ENCODE measurements at regions not wholly inside any gene's neighbourhood (a gene's known extent, or its start where the extent isn't known, plus 50 kb on each side); places are given as distances from the start of the nearest gene placed in this dataset.
A peak's percentile ranks its signal among the peaks of the same experiment; 100 is the strongest.
"Not testable (repeated sequence)": the region's sequence is repeated elsewhere in the genome, so short reads cannot be mapped to it uniquely, and the experiment has no call there.

GRCh38 chr10:25805986-25806385, 128.0 kb upstream of the MYO3A start:
- no peaks in the 10 kb centered on the region for H3K4me1 Mint-ChIP-seq (ENCODE audit: low read depth)
- no peaks in the 10 kb centered on the region for H3K27me3 Mint-ChIP-seq (ENCODE audit: low read depth)
- no peaks in the 10 kb centered on the region for H3K36me3 Mint-ChIP-seq (ENCODE audit: low read depth)
- no peak overlapping the region for H3K27ac Mint-ChIP-seq
- H3K9me3 Mint-ChIP-seq: no peaks in the 10 kb centered on the region
- H3K4me3 Mint-ChIP-seq: no peak overlapping the region

- Mint-ChIP-seq H3K27me3 (ENCODE audit: low read depth) (no peaks in the 10 kb centered on the region), H3K4me1 (ENCODE audit: low read depth) (no peaks in the 10 kb centered on the region), H3K27ac (no peak overlapping the region), H3K9me3 (no peaks in the 10 kb centered on the region), H3K36me3 (ENCODE audit: low read depth) (no peaks in the 10 kb centered on the region), H3K4me3 (no peak overlapping the region)
Observed at GRCh38 chr10:25808372-25808771, 125.7 kb upstream of the MYO3A start.

- Mint-ChIP-seq H3K9me3 (no peaks in the 10 kb centered on the region), H3K4me1 (ENCODE audit: low read depth) (no peaks in the 10 kb centered on the region), H3K27me3 (ENCODE audit: low read depth) (no peaks in the 10 kb centered on the region), H3K4me3 (no peak overlapping the region), H3K36me3 (ENCODE audit: low read depth) (no peaks in the 10 kb centered on the region), H3K27ac (no peak overlapping the region)
Observed at GRCh38 chr10:25811052-25811685, 122.9 kb upstream of the MYO3A start.

- H3K4me1 Mint-ChIP-seq (ENCODE audit: low read depth): no peaks in the 10 kb centered on the region
- no peaks in the 10 kb centered on the region for H3K36me3 Mint-ChIP-seq (ENCODE audit: low read depth)
- H3K9me3 Mint-ChIP-seq: no peaks in the 10 kb centered on the region
- H3K27ac Mint-ChIP-seq: no peak overlapping the region
- no peaks in the 10 kb centered on the region for H3K27me3 Mint-ChIP-seq (ENCODE audit: low read depth)
- H3K4me3 Mint-ChIP-seq: no peak overlapping the region
Observed at GRCh38 chr10:25813511-25813910, 120.5 kb upstream of the MYO3A start.

GRCh38 chr10:25815236-25815635, 118.8 kb upstream of the MYO3A start:
- Mint-ChIP-seq H3K36me3 (ENCODE audit: low read depth) (no peaks in the 10 kb centered on the region), H3K27me3 (ENCODE audit: low read depth) (no peaks in the 10 kb centered on the region), H3K4me3 (no peak overlapping the region), H3K27ac (no peak overlapping the region), H3K4me1 (ENCODE audit: low read depth) (no peaks in the 10 kb centered on the region), H3K9me3 (no peaks in the 10 kb centered on the region)

GRCh38 chr10:25815999-25816768, 117.8 kb upstream of the MYO3A start:
- Mint-ChIP-seq H3K36me3 (ENCODE audit: low read depth) (no peaks in the 10 kb centered on the region), H3K9me3 (no peaks in the 10 kb centered on the region)

GRCh38 chr10:25817200-25817599, 116.8 kb upstream of the MYO3A start:
- no peaks in the 10 kb centered on the region for H3K9me3 Mint-ChIP-seq
- no peak overlapping the region for H3K4me3 Mint-ChIP-seq
- no peaks in the 10 kb centered on the region for H3K36me3 Mint-ChIP-seq (ENCODE audit: low read depth)
- H3K4me1 Mint-ChIP-seq (ENCODE audit: low read depth): peaks cover 2% of the 10 kb centered on the region
- H3K27me3 Mint-ChIP-seq (ENCODE audit: low read depth): no peaks in the 10 kb centered on the region
- no peak overlapping the region for H3K27ac Mint-ChIP-seq

More at GRCh38 chr10:25815999-25816768, 117.8 kb upstream of the MYO3A start:
- Mint-ChIP-seq H3K4me3 (no peak overlapping the region), H3K4me1 (ENCODE audit: low read depth) (peaks cover 2% of the 10 kb centered on the region), H3K27ac (no peak overlapping the region), H3K27me3 (ENCODE audit: low read depth) (no peaks in the 10 kb centered on the region)

GRCh38 chr10:25818751-25819150, 115.3 kb upstream of the MYO3A start:
- H3K36me3 Mint-ChIP-seq (ENCODE audit: low read depth): no peaks in the 10 kb centered on the region
- no peaks in the 10 kb centered on the region for H3K27me3 Mint-ChIP-seq (ENCODE audit: low read depth)
- H3K4me1 Mint-ChIP-seq (ENCODE audit: low read depth): peaks cover 2% of the 10 kb centered on the region
- peak overlapping the region; percentile 28 for H3K27ac Mint-ChIP-seq
- H3K9me3 Mint-ChIP-seq: no peaks in the 10 kb centered on the region
- no peak overlapping the region for H3K4me3 Mint-ChIP-seq

GRCh38 chr10:25820472-25820871, 113.6 kb upstream of the MYO3A start:
- Mint-ChIP-seq H3K9me3 (no peaks in the 10 kb centered on the region), H3K4me3 (peak overlapping the region; percentile 2), H3K36me3 (ENCODE audit: low read depth) (no peaks in the 10 kb centered on the region), H3K4me1 (ENCODE audit: low read depth) (peaks cover 2% of the 10 kb centered on the region), H3K27me3 (ENCODE audit: low read depth) (no peaks in the 10 kb centered on the region), H3K27ac (no peak overlapping the region)

GRCh38 chr10:25820874-25821273, 113.2 kb upstream of the MYO3A start:
- no peaks in the 10 kb centered on the region for H3K9me3 Mint-ChIP-seq
- no peak overlapping the region for H3K27ac Mint-ChIP-seq
- H3K27me3 Mint-ChIP-seq (ENCODE audit: low read depth): no peaks in the 10 kb centered on the region
- no peaks in the 10 kb centered on the region for H3K36me3 Mint-ChIP-seq (ENCODE audit: low read depth)
- H3K4me3 Mint-ChIP-seq: peak overlapping the region; percentile 2
- peaks cover 2% of the 10 kb centered on the region for H3K4me1 Mint-ChIP-seq (ENCODE audit: low read depth)

GRCh38 chr10:25824050-25824449, 110.0 kb upstream of the MYO3A start:
- no peaks in the 10 kb centered on the region for H3K9me3 Mint-ChIP-seq
- no peaks in the 10 kb centered on the region for H3K36me3 Mint-ChIP-seq (ENCODE audit: low read depth)
- no peak overlapping the region for H3K4me3 Mint-ChIP-seq
- H3K27ac Mint-ChIP-seq: no peak overlapping the region
- peaks cover 2% of the 10 kb centered on the region for H3K4me1 Mint-ChIP-seq (ENCODE audit: low read depth)
- H3K27me3 Mint-ChIP-seq (ENCODE audit: low read depth): no peaks in the 10 kb centered on the region

- Mint-ChIP-seq H3K9me3 (no peaks in the 10 kb centered on the region), H3K36me3 (ENCODE audit: low read depth) (no peaks in the 10 kb centered on the region), H3K4me3 (no peak overlapping the region)
Observed at GRCh38 chr10:25828475-25828874, 105.6 kb upstream of the MYO3A start.

GRCh38 chr10:25831080-25831479, 102.9 kb upstream of the MYO3A start:
- Mint-ChIP-seq H3K27me3 (ENCODE audit: low read depth) (no peaks in the 10 kb centered on the region), H3K4me3 (no peak overlapping the region), H3K9me3 (no peaks in the 10 kb centered on the region), H3K27ac (no peak overlapping the region), H3K36me3 (ENCODE audit: low read depth) (no peaks in the 10 kb centered on the region), H3K4me1 (ENCODE audit: low read depth) (no peaks in the 10 kb centered on the region)

More at GRCh38 chr10:25828475-25828874, 105.6 kb upstream of the MYO3A start:
- Mint-ChIP-seq H3K4me1 (ENCODE audit: low read depth) (no peaks in the 10 kb centered on the region), H3K27ac (no peak overlapping the region), H3K27me3 (ENCODE audit: low read depth) (no peaks in the 10 kb centered on the region)

- no peak overlapping the region for H3K27ac Mint-ChIP-seq
- no peaks in the 10 kb centered on the region for H3K9me3 Mint-ChIP-seq
- no peaks in the 10 kb centered on the region for H3K4me1 Mint-ChIP-seq (ENCODE audit: low read depth)
- H3K27me3 Mint-ChIP-seq (ENCODE audit: low read depth): no peaks in the 10 kb centered on the region
- H3K4me3 Mint-ChIP-seq: no peak overlapping the region
- no peaks in the 10 kb centered on the region for H3K36me3 Mint-ChIP-seq (ENCODE audit: low read depth)
Observed at GRCh38 chr10:25839683-25840082, 94.3 kb upstream of the MYO3A start.

- H3K36me3 Mint-ChIP-seq (ENCODE audit: low read depth); H3K4me1 Mint-ChIP-seq (ENCODE audit: low read depth); H3K4me3 Mint-ChIP-seq; H3K9me3 Mint-ChIP-seq; H3K27ac Mint-ChIP-seq; H3K27me3 Mint-ChIP-seq (ENCODE audit: low read depth): not testable (repeated sequence)
Observed at GRCh38 chr10:25840875-25841274, 93.2 kb upstream of the MYO3A start.

Measured in T-helper 1 cell treated with Interleukin-12 subunit alpha and Interleukin-12 subunit beta and Interleukin-4 antibody, amounts not matched to agents 30 μg/mL and 1 μg/mL, for 36 hours (primary cell).